ENCODE measurements at regions not wholly inside any gene's neighbourhood (a gene's known extent, or its start where the extent isn't known, plus 50 kb on each side); places are given as distances from the start of the nearest gene placed in this dataset.

GRCh38 chr2:58972737-58973136, 731.6 kb upstream of the FANCL start:
- Histone ChIP-seq H3K9me3 (ENCODE audit: low read length) (no peaks in the 10 kb centered on the region), H2AFZ (ENCODE audit: low read length) (no peak overlapping the region), H4K20me1 (ENCODE audit: insufficient read depth, low read length) (no peaks in the 10 kb centered on the region), H3K27ac (ENCODE audit: low read depth, low read length, poor library complexity, severe bottlenecking) (no peak overlapping the region), H3K4me1 (ENCODE audit: insufficient read depth, low read length, severe bottlenecking) (no peaks in the 10 kb centered on the region), H3K4me2 (ENCODE audit: low read length) (no peak overlapping the region), H3K9ac (ENCODE audit: low read length) (no peak overlapping the region), H3F3A (ENCODE audit: insufficient read depth, low read length) (no peaks in the 10 kb centered on the region), H3K79me2 (ENCODE audit: insufficient read depth, low read length) (no peaks in the 10 kb centered on the region), H3K27me3 (ENCODE audit: insufficient read depth, low read length) (no peaks in the 10 kb centered on the region), H3K36me3 (ENCODE audit: insufficient read depth, low read length) (no peaks in the 10 kb centered on the region), H3K4me3 (ENCODE audit: low read depth, low read length, poor library complexity, severe bottlenecking) (no peak overlapping the region), H3K9me2 (ENCODE audit: low read depth, low read length) (no peaks in the 10 kb centered on the region)
- no peak for TF ChIP-seq EZH2 (IDR thresholded peaks at IDR 0.05; ENCODE audit: borderline replicate concordance, low read length)
- TF ChIP-seq CTCF (IDR thresholded peaks at IDR 0.05; ENCODE audit: low read length): no peak

GRCh38 chr2:58971511-58972360, 730.6 kb upstream of the FANCL start:
- no peak overlapping the region for H2AFZ ChIP-seq (ENCODE audit: low read length)
- H3K36me3 ChIP-seq (ENCODE audit: insufficient read depth, low read length): no peaks in the 10 kb centered on the region
- H3K4me1 ChIP-seq (ENCODE audit: insufficient read depth, low read length, severe bottlenecking): no peaks in the 10 kb centered on the region
- no peak overlapping the region for H3K9ac ChIP-seq (ENCODE audit: low read length)
- no peak overlapping the region for H3K27ac ChIP-seq (ENCODE audit: low read depth, low read length, poor library complexity, severe bottlenecking)
- no peak overlapping the region for H3K4me2 ChIP-seq (ENCODE audit: low read length)
- H3K9me3 ChIP-seq (ENCODE audit: low read length): no peaks in the 10 kb centered on the region
- no peak overlapping the region for H3K4me3 ChIP-seq (ENCODE audit: low read depth, low read length, poor library complexity, severe bottlenecking)
- no peaks in the 10 kb centered on the region for H3K79me2 ChIP-seq (ENCODE audit: insufficient read depth, low read length)
- H3K27me3 ChIP-seq (ENCODE audit: insufficient read depth, low read length): no peaks in the 10 kb centered on the region
- H3K9me2 ChIP-seq (ENCODE audit: low read depth, low read length): no peaks in the 10 kb centered on the region
- no peaks in the 10 kb centered on the region for H3F3A ChIP-seq (ENCODE audit: insufficient read depth, low read length)
- no peaks in the 10 kb centered on the region for H4K20me1 ChIP-seq (ENCODE audit: insufficient read depth, low read length)
- TF ChIP-seq CTCF (IDR thresholded peaks at IDR 0.05; ENCODE audit: low read length): no peak
- TF ChIP-seq EZH2 (IDR thresholded peaks at IDR 0.05; ENCODE audit: borderline replicate concordance, low read length): no peak

- H3K4me3 ChIP-seq (ENCODE audit: low read depth, low read length, poor library complexity, severe bottlenecking): no peak overlapping the region
- H3K4me1 ChIP-seq (ENCODE audit: insufficient read depth, low read length, severe bottlenecking): no peaks in the 10 kb centered on the region
Observed at GRCh38 chr2:58970365-58970764, 729.2 kb upstream of the FANCL start.

More at GRCh38 chr2:58970365-58970764, 729.2 kb upstream of the FANCL start:
- H3F3A ChIP-seq (ENCODE audit: insufficient read depth, low read length): no peaks in the 10 kb centered on the region
- H3K9ac ChIP-seq (ENCODE audit: low read length): no peak overlapping the region
- no peaks in the 10 kb centered on the region for H4K20me1 ChIP-seq (ENCODE audit: insufficient read depth, low read length)
- no peaks in the 10 kb centered on the region for H3K79me2 ChIP-seq (ENCODE audit: insufficient read depth, low read length)
- H3K27me3 ChIP-seq (ENCODE audit: insufficient read depth, low read length): no peaks in the 10 kb centered on the region
- no peak overlapping the region for H3K27ac ChIP-seq (ENCODE audit: low read depth, low read length, poor library complexity, severe bottlenecking)
- H3K9me2 ChIP-seq (ENCODE audit: low read depth, low read length): no peaks in the 10 kb centered on the region
- no peak overlapping the region for H2AFZ ChIP-seq (ENCODE audit: low read length)
- H3K9me3 ChIP-seq (ENCODE audit: low read length): no peaks in the 10 kb centered on the region
- H3K4me2 ChIP-seq (ENCODE audit: low read length): no peak overlapping the region
- TF ChIP-seq CTCF (IDR thresholded peaks at IDR 0.05; ENCODE audit: low read length) (no peak), EZH2 (IDR thresholded peaks at IDR 0.05; ENCODE audit: borderline replicate concordance, low read length) (no peak)
- H3K36me3 ChIP-seq (ENCODE audit: insufficient read depth, low read length): no peaks in the 10 kb centered on the region

Measured in OCI-LY1 (cell line).